HTR-8/SVneo (cell line): ENCODE measurements at regions not wholly inside any gene's neighbourhood (a gene's known extent, or its start where the extent isn't known, plus 50 kb on each side); places are given as distances from the start of the nearest gene placed in this dataset.
"Not testable (repeated sequence)": the region's sequence is repeated elsewhere in the genome, so short reads cannot be mapped to it uniquely, and the experiment has no call there.

Source experiments
- DNase-seq: peaks from one replicate; pipeline ENCODE4 v3.0.0; 2011; ENCODE audit warnings: low spot score, mixed read lengths; ENCODE audit not compliant: insufficient read length
- FAIRE-seq: peaks from 2 replicates; lab custom pipeline; 2011; peaks lifted over from hg19 to GRCh38; lab: Jason Lieb, UNC

DNA sequence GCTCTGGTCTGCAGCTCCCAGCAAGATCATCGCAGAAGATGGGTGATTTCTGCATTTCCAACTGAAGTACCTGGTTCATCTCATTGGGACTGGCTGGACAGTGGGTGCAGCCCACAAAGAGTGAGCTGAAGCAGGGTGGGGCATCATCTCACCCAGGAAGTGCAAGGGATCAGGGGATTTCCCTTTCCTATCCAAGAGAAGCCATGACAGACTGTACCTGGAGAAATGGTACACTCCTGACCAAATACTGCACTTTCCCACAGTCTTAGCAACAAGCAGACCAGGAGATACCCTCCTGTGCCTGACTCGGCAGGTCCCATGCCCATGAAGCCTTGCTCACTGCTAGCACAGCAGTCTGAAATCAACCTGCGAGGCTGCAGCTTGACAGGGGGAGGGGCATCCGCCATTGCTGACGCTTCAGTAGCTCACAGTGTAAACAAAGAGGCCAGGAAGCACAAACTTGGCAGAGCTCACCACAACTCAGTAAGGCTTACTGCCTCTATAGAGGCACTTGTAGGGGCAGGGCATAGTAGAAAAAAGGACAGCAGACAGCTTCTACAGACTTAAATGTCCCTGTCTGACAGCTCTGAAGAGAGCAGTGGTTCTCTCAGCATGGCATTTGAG lies 60.5 kb downstream of the AREG start:
- not testable (repeated sequence) for FAIRE-seq, DNase-seq

DNA sequence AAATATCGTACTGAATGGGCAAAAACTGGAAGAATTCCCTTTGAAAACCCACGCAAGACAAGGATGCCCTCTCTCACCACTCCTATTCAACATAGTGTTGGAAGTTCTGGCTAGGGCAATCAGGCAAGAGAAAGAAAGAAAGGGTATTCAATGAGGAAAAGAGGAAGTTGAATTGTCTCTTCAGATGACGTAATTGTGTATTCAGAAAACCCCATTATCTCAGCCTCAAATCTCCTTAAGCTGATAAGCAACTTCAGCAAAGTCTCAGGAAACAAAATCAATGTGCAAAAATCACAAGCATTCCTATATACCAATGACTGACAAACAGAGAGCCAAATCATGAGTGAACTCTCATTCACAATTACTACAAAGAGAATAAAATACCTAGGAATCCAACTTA lies 64.4 kb downstream of the AREG start:
- DNase-seq, FAIRE-seq: not testable (repeated sequence)

DNA sequence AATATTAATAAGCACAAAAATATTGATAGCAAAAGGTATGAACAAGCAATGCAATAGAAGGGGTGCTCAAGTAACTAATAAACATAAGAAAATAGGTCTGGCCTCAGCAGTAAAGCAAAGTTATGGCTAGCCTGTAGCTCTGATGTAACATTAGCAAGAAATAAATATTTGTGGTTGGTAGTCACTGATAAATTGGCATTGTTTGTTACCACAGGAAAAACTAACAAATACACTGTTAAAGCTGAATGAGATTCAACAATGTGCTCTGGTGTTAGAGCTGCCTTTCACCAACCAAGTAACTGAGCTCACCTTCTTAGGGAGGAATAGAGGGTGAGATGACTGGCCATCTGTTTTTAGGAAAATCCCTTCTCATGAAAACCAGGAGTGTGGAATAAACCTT lies 71.4 kb downstream of the AREG start:
- no peak for DNase-seq
- FAIRE-seq: no peak

DNA sequence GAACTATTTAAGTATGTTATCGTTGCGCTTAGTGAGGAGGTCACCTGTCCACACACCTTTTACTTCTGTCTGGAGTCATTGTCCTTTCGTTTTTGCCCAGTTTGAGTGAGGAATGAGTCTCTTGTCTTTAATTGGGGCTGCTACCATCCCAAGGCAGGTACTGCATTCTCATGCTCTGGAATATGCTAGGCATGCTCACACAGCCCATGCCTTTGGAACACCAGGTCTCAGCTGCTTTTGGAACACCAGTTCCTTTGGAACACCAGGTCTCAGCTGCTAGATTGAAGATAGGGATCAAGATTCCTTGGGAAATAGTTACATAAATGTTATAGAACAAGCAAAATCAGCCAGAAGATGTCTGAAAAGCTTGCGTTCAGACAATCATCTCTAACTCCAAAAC lies 73.1 kb downstream of the AREG start:
- FAIRE-seq: no peak
- no peak for DNase-seq

DNA sequence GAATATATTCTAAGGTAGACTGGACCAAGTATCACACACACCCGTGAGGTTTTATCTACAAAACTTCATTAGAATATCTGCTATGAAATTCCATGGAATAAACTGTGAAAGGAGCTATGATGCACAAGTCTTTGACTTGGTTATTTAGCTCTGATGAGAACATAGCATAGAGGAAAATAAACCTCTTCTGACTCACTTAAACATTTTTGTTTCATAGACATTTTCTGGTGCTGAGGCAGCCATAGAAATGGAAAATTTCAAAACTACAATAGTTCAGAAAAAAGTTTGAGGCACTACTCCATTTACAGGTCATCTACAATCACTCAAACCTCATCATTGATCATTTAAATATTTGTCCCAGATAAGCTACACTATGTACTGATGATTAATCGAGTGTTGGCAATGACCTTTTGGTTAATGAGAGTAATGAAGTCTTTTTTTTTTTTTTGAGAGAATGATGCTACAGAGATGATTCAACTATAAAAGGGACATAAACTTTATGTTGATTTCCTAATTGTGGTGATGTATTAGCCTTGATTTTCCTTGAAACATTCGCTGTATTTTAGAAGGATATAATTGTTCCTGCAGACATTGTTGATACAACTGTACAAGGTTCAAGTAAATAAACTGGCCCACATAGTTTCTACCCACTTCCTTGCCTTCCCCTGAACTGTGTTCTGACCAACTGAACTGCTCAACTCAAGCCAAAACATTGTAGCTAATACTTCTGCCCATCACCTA lies 77.5 kb downstream of the AREG start:
- FAIRE-seq (no peak), DNase-seq (no peak)

DNA sequence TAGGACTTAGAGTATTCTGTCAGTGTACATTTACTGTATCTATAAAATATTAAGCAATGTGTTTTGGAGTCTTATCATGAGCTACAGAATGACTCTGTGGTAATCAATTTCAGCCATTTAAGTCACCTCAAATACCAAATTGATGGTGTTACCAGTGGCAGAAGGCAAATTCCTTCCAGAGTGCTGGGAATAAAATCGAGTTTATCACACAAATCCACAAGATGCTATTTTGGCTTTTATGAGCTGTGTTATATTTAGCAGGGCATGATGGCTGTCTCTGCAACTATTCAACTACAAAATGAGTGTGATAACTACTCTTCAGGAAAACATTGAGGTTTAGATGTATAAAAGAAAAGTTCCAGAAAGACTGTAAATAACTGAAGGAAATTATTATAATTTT lies 78.2 kb downstream of the AREG start:
- FAIRE-seq (no peak), DNase-seq (no peak)

DNA sequence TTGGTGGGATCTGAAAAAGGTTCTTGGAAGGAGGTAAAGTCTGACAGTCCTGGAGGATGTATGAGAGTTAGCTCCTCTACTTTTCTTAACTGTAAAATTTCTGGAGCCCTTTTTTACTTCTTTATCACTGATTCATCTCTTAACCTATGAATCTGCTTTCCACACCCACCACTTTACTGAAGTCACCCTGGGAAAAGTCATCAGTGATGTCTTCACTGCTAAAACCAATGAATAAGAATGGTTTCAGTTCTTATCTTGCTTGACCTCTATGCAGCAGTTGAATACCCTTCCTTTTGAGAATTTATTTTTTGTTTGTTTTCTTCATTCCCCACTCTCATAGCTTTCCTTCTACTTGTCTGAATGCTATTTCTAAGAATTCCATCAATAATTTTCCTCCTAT lies 80.0 kb downstream of the AREG start:
- DNase-seq: no peak

DNA sequence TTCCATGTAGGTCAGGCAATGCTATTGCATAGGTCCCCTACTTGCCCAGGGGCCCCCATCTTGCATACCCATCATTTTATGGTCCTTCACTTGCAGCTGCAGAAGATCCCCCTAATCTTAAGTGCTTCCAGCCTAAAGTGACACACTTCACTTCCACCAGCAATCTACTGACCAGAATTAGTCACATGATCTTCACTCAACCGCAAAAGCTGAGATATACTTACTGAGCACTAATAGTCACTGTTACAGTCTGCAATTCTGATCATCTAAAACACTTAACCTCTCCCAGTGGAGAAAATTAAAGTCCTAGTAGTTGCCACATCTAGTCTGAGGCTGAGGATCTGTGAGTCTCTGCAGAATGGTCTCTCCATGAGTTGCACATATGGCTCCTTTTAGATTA lies 82.1 kb downstream of the AREG start:
- FAIRE-seq (no peak), DNase-seq (no peak)

More for the DNA sequence above, 80.0 kb downstream of the AREG start:
- no peak for FAIRE-seq

DNA sequence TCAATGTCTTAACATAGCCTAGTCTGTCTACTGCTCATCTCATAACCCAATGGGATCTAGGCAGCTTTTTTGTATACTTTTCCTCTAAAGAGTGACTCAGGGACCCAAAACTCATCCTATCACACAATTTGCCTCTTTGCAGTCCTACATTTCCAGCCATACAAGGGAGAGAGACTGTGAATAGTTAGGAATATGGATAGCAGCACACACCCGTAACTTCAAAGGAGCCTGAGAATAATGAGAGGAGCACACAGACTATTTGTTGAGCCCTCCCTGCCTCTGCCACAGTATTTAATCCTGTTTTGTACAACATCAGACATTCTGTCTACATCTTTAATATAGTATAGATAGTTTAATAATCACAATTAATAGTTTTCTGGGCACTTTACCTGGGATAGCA lies 83.2 kb downstream of the AREG start:
- FAIRE-seq: no peak
- DNase-seq: no peak

DNA sequence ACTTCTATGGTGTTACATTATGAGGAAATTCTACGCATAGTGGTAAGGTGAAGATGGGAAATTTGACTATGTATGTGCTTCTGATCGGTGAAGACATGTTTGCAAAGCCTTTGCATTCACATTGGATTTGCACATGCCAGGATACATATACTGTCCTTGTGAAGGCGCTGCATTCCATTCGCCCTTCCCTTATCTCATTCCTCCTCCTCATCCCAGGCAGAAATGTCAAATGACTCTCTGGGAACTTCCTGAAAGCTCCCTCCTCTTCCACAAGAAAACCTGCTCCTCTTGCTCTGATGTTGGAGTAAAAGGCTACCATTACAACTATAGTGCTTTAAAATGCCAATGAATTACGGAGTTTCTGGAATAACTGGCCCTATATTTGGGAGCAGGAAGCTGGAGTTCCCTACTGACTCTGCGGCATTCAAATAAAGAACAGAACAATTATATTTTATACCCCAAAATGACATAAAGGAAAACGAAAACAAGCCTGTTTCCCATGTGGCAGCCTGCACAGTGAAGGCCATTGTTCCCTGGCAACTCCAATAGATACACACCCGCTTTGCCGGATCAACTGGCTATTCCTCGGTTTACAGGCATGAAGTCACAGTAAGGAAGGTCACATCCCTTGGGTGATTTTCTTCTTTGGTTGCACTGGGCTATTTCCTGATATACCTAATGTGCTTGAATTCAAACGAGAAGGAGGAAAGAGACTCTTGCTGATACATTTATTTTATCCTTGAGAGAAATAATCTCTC lies 84.5 kb downstream of the AREG start:
- DNase-seq: no peak
- no peak for FAIRE-seq

DNA sequence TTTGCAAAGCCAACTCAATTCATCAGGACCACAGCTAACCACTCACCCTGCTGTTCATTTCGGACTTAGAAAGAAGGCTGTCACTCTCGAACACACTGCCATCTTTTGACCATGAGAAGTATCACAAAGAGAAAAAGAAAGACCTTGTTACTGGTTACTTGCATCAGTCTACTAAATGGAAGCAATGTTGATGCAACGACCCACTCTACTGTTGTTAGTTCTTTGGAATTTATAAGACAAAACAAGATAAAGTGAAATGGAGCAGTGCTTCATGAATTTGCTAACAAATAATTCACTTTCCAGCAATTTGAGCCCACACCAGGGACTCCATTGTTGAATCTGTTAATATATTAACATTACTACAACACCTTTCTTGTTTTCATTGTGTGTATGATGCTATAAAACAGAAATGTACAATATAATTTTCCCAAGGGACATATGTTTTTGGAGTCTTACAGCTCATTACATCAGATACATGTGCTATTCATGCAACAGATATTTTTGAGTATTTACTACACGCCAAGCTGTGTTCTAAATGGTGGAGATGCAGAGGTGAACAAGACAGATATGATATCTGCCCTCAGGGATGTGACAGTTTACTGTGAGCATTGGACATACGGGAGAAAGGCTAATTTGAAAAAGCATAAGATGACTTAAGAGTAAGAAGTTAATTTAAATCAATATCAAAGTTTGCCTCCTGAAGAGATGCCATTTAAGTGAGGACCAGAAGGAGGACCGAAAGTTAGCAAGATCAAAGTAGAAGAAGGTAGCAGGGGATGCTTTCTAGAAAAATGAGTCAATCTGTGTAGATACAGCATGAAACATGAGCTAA lies 87.2 kb downstream of the AREG start:
- FAIRE-seq: no peak

DNA sequence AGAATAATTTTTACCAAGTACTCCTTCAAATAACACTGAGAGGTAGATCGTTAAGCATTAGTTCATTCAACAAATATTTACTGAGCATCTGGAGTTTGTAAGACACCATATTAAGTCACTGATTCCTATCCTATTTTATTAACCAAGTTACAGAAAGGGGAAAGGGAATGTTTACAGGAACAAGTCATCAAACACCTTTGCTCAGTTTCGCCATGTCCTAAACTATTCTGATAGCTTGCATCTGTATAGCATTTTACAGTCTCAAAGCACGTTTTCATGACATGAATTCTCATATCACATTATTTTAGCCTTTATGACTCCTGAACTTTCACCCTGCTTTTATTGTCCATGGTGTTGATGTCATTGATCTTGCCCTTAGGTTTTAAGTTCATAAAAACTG lies 89.2 kb downstream of the AREG start:
- FAIRE-seq: no peak
- no peak for DNase-seq

More for the DNA sequence above, 87.2 kb downstream of the AREG start:
- peak; percentile 8 for DNase-seq

DNA sequence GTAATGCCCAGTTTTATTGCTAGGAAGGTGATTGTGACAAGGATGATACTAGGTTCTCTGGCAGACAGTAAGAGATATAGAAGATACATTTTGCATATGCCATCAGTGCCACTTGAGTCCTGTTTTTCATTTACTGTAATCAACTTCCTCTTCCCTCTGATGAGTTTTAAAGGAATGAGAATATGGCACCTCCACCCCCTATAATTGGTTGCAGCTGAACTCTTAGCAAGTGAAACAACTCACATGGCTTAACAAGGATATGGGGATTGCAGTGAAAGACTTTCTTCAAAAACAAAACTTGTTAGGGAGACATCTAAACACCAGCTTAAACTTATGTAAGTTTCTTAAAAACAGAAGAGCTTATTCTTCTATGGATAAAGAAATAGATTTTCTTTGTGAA lies 90.0 kb downstream of the AREG start:
- FAIRE-seq: no peak

DNA sequence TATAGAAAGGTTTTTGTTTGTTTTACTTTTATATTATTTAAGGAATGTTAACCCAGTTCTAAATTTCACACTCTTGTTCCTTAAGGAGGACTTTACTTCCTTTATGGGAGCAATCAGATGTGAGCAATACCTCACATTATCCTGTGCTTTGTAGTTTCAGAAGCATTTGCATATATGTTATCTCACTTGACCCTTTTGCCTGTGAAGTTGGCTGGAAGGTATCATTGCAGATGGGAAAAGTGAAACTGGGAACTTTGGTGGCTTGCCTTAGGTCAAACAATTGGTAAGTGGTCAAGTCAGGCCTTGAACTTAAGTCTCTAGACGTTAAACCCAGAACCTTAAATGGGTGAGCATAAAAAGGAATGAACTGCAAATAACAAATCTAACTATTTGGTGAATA lies 90.6 kb downstream of the AREG start:
- FAIRE-seq (no peak), DNase-seq (no peak)

More for the DNA sequence above, 90.0 kb downstream of the AREG start:
- no peak for DNase-seq

DNA sequence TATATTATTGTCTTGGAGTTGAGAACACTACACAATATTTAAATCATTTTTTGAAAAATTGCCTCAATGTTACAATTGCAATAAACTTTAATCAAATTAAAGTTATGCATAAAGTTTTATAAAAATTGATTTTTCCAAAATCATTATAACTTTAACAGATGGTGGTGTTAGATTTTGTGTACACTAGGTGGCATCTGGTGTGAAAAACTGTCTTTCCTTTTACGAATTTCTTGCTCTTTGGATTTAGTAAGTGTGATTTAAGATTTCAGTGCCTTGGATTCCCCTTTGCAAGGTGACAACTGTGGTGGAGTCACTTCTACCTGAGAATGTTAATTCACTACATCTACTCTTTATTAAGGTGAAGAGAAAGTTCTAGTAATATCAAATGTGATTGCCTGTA lies 91.6 kb downstream of the AREG start:
- no peak for DNase-seq
- no peak for FAIRE-seq

DNA sequence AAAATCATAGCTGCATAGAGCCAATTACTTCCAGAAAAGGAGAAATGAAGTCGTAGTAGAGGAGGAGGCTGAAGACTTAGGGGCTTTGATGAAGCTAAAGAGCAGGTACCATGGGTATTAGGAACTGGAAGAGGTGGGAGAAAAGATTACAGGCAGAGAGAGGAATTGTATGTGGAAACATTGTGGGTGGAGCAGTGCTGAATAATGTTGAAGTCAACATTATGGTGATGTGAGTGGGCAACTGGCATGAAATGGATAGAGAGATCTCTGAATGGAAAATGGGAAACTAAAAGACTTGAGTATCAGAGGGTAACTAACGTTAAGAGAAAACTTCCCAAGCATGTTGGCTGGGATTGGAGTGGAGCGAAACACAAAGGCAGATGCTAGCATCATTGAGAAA lies 92.5 kb downstream of the AREG start:
- FAIRE-seq: no peak

DNA sequence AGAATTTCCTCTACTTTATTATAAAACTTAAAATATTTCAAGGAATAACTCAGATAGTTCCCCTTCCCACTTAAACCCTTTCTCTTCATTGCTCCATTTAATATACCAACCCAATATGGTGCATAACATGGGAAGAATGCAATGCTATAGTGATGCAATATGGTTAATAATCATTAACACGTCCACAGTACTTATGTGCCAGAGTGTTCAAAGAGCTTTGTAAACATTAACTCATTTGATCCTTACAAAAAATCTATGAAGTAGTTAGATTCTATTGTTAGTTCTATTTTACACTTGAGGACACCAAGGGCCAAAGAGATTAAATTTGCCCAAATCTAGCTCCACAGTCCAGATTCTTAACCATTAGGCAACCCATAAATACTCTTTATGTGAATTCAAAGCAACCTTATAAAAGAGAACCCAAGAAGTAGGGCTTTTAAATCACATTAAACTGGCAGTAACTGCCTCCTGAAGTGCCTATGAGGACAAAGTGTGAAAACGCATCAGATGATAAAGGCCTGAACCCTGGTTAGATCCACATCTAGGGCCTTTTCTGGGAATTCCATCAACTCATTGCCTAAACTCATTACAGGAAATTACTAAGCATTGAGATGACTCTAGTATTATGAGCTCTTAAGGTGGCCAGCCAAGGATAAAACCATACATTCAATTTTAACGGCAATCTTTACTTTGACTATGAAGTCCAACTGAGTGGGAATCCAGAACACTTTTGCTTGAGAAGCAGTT lies 94.3 kb downstream of the AREG start:
- FAIRE-seq: no peak
- no peak for DNase-seq

More for the DNA sequence above, 92.5 kb downstream of the AREG start:
- no peak for DNase-seq

DNA sequence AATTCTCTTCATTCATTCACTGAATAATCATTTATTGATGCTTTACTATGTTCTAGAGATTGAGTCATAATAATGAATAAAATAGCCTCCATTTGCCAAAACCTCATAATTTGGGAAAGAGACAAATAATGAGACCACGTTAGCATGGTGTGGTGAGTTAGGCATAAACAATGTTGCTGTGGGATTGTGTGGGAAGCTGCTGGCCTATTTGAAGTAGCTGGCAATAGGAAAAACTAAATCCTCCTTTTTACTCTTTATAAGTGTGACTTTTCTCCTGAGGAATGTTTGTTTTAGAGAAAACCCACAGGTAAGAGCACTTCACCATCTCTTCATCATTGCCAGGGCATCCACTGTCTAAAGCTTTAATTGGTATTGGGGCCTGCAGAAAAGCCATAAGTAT lies 95.3 kb downstream of the AREG start:
- no peak for FAIRE-seq

DNA sequence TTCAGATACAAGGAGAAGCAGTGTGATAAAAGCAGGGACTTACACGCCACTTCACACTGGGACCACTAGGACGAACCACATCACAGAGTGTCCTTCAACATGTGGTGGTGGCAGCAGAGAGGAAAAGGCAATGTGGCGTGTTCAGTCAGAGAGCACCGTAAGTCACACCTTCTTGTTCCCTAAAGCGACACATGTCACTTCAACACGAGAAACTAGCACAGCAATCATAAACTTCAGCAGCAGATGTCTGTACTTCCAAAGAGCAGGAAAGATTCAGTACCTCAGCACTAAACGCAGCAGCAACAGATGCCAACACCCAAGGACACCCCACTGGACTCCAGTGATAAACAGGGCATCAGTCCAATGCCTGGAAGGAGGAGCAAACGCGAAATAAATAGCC lies 96.7 kb downstream of the AREG start:
- FAIRE-seq (no peak), DNase-seq (no peak)

More for the DNA sequence above, 95.3 kb downstream of the AREG start:
- DNase-seq: no peak
